GM18517 (cell line): ENCODE measurements at regions not wholly inside any gene's neighbourhood (a gene's known extent, or its start where the extent isn't known, plus 50 kb on each side); places are given as distances from the start of the nearest gene placed in this dataset.
"Not testable (repeated sequence)": the region's sequence is repeated elsewhere in the genome, so short reads cannot be mapped to it uniquely, and the experiment has no call there.

ENCODE experiments used
- ATAC-seq: cut with Tn5 transposase; IDR thresholded peaks from one replicate; pipeline ENCODE4 v1.9.1; 2021; ENCODE audit warnings: mild to moderate bottlenecking, moderate library complexity; ENCODE audit not compliant: unreplicated experiment

DNA sequence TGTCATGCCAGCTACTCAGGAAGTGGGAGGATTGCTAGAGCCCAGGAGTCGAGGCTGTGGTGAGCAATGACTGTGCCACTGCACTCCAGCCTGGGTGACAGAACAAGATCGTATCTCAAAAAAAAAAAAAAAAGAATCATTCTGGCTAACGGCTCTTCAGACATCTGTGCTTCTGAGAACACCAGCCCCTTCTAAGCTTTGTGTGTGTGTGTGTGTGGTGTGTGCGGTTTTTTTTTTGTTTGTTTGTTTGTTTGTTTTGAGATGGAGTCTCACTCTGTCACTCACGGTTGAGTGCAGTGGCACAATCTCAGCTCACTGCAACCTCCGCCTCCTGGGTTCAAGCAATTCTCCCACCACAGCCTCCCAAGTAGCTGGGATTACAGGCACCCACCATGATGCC lies 79.4 kb upstream of the DRD5 start:
- not testable (repeated sequence) for ATAC-seq

DNA sequence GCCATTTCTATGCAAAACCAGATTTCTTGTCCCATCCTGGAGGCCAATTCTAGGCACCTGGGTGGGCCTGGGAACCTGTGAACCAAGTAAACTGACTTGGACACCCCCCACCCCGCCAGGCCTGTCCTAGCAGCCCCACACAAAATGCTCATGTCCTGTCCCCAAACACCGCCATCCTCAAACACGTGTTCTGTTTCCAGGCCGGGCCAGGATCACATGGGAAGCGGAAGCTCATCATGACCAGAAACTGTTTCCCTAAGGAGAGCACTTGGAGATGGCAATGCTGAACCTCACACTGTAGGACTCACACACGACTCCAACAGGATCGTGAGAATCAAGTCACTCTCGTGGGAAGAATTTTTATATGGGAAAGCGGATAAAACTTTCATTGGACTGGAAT lies 78.7 kb upstream of the DRD5 start:
- ATAC-seq = not testable (repeated sequence)

- ATAC-seq = no peak
Measured at GRCh38 chr4:9703391-9703790, 78.0 kb upstream of the DRD5 start.

DNA sequence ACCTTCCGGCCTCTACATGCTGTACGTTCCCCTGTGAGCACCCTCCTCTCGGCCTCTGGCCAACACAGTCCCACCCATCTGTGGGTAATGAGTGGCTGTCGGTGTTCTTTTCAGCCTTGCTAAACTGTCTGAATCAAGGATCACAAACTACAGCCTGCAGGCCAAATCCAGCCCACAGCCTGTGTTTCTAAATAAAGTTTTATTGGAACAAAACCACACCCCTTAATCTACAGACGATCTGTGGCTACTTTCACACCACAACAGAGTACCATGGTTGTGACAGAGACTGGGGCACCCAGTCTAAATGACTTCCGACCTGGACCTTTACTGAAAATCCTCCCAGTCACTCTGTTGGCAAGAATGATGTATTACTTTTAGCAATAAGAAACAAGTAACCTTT lies 77.3 kb upstream of the DRD5 start:
- ATAC-seq = not testable (repeated sequence)

DNA sequence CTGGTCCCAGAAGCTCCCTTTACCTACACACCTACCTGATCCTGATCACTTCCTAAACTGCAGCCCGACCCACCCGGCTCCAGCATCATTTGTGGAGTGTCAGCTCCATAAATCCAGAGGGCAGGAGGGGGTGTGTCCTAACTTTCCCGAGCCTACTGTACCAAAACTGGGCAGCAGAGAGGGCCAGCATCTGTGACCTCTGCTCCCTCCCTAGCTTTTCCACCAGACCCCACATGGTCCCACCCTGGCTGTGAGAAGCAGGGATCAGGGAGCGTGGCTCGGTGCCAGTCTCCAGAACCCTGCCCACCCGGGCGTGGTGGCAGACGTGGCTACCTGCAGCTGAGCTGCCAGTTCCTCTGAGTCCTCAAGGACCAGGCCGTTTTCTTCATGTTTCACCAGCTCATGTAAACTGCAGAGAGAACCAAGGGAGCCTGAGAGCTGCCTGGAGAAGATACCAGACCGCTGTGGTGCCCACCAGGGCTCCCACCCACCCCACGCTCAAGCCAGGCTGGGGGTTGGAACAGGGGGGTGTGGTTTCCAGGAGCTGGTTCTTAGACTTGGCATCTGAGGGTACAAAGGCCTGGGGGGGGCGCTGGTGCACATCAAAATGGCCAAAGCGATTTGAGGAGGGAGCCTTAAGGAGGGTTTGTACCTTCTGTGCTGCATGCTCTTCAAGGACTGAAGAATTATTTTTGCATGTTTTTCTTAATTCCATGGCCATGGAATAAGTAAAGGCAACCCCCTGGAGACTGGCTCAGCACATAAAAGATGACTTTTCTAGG lies 76.7 kb upstream of the DRD5 start:
- no peak for ATAC-seq

- not testable (repeated sequence) for ATAC-seq
Measured at GRCh38 chr4:9707281-9707680, 74.2 kb upstream of the DRD5 start.

- not testable (repeated sequence) for ATAC-seq
Measured at GRCh38 chr4:9707936-9708335, 73.5 kb upstream of the DRD5 start.

- no peak for ATAC-seq
Measured at GRCh38 chr4:9709724-9710123, 71.7 kb upstream of the DRD5 start.

GRCh38 chr4:9715271-9715670 lies 66.2 kb upstream of the DRD5 start:
- ATAC-seq = not testable (repeated sequence)

DNA sequence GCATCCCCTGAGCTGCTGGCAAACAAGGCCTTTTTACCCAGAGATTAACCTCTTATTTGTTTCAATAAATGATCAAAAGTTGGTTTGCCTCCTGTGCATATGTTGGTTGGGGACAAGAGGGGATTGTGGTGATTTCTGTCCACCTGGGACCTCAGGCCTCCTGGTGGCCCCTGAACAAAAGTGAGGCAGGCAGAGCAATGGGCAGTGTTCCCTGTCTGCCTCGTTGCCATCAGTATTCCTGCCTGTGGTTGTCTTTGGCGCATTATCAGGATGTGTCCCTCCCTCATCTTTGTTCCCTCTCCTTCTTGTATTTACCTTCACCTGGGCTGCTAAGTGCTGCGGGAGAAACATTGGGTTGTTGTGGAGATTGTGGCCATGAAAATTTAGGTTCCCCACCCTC lies 65.3 kb upstream of the DRD5 start:
- no peak for ATAC-seq

- ATAC-seq = not testable (repeated sequence)
Measured at GRCh38 chr4:9718246-9718939, 63.0 kb upstream of the DRD5 start.

DNA sequence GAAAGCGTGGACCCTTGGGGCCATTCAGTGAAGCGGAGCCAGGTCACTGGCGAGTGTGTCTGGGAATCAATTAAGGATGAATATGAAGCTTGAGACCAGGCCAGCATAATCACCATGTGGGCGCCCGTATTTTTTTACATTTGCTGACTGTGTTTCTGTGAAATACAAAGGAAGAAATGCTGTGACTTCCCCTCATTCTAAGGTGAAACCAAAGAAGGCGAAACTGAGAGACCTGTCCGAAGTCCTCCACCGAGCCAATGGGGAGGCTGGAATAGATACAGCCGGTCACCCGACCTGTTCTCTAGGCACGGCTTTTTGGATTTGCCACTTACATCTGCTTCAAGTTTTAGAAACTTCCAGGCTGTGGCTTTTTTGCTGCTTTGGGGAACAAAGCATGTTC lies 59.3 kb upstream of the DRD5 start:
- not testable (repeated sequence) for ATAC-seq
